ENCODE measurements at regions not wholly inside any gene's neighbourhood (a gene's known extent, or its start where the extent isn't known, plus 50 kb on each side); places are given as distances from the start of the nearest gene placed in this dataset.

DNA sequence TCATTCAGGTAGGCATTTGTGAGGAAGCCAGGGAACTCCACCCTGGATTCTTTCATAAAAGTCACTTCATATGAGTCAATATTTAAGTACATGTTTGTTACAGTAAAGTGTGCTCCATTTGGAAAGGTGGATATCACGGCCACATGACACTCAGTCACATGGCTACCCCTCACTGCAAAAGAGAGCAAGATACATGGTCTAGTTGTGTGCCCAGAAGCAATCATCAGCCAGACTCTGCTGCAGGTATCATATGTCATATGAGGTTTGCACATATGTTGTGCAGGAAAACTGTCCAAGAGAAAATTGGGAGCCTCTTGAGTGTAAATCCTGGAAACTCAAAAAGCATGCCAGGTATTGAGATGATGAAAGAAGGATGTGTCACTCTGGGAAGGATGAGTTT is 55.0 kb upstream of the NMNAT3 start:
- FAIRE-seq: no peak
- no peak for TF ChIP-seq POLR2A (IDR thresholded peaks at IDR 0.05; ENCODE audit: low read depth, low read length)
- DNase-seq (ENCODE audit: insufficient read length, low spot score): no peak

DNA sequence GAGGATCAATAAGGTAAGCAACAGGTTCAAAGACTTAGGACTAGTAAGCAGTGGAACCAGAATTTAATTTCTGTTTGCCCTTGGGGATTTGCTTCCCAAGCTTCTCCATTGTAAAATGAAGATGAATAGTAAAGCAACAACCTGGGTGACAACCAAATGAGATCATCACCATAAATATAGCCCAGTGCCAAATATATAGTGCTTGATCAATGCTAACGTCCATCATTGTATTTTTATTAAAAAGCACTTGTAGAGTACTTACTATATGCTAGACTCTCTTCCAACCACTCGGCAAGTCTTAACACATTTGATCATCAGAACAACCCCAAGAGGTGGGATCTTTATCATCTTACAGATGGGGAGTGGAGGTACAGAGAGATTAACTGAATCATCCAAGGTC is 51.5 kb upstream of the NMNAT3 start:
- no peak for TF ChIP-seq POLR2A (IDR thresholded peaks at IDR 0.05; ENCODE audit: low read depth, low read length)
- FAIRE-seq: no peak
- no peak for DNase-seq (ENCODE audit: insufficient read length, low spot score)

DNA sequence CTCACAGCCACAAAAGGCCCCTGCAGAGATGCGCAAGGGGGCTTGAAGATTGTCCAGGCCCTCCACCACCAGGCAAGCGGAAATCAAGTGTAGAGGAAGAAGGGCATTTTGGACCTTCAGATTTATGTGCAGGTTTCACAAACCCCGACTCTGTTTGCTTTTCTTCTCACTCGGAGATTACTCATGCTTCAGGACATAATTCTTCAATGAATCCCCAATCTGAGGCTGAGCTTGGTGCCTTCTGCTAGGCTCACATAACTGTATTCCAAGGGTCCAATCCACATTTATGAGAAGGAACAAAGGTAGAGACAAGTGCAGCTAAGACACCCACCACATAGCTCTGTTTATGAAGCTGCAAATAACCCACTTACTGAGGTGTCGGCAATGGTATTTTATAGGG is 50.6 kb upstream of the NMNAT3 start:
- no peak for FAIRE-seq
- no peak for DNase-seq (ENCODE audit: insufficient read length, low spot score)
- no peak for TF ChIP-seq POLR2A (IDR thresholded peaks at IDR 0.05; ENCODE audit: low read depth, low read length)

Measured in H54 (cell line).